Suprapubic skin (tissue), 4 donors: ENCODE measurements at regions not wholly inside any gene's neighbourhood (a gene's known extent, or its start where the extent isn't known, plus 50 kb on each side); places are given as distances from the start of the nearest gene placed in this dataset.

ENCODE experiments used
- CTCF ChIP-seq, 2 donors: fragments of 200-600 bp in 1 of 2; fragments of 450-650 bp in 1 of 2; sonication (generic) in 1 of 2; IDR thresholded peaks; one replicate each; pipeline ENCODE4 v1.5.1; 2016 to 2019; ENCODE audit warnings: antibody characterized with exemption in 2 of 2, mild to moderate bottlenecking in 1 of 2, moderate library complexity in 1 of 2
- POLR2A ChIP-seq, 2 donors: fragments of 450-650 bp; IDR thresholded peaks; one replicate each; pipeline ENCODE4 v1.6.1; 2017; ENCODE audit warnings: antibody characterized with exemption in 2 of 2, mild to moderate bottlenecking in 2 of 2, moderate library complexity in 2 of 2
- POLR2AphosphoS5 ChIP-seq, 3 donors: sonication (generic); formaldehyde crosslinking; IDR thresholded peaks; one replicate each; pipeline ENCODE4 v1.6.1; 2017; ENCODE audit warnings: antibody characterized with exemption in 3 of 3

GRCh38 chr10:56296618-56297017 lies 64.4 kb downstream of the ZWINT start:
- TF ChIP-seq POLR2AphosphoS5 (IDR thresholded peaks at IDR 0.05) (no peak), CTCF (IDR thresholded peaks at IDR 0.05) (no peak), POLR2A (IDR thresholded peaks at IDR 0.05) (no peak)
